ENCODE measurements at regions not wholly inside any gene's neighbourhood (a gene's known extent, or its start where the extent isn't known, plus 50 kb on each side); places are given as distances from the start of the nearest gene placed in this dataset.
"Not testable (repeated sequence)": the region's sequence is repeated elsewhere in the genome, so short reads cannot be mapped to it uniquely, and the experiment has no call there.

DNA sequence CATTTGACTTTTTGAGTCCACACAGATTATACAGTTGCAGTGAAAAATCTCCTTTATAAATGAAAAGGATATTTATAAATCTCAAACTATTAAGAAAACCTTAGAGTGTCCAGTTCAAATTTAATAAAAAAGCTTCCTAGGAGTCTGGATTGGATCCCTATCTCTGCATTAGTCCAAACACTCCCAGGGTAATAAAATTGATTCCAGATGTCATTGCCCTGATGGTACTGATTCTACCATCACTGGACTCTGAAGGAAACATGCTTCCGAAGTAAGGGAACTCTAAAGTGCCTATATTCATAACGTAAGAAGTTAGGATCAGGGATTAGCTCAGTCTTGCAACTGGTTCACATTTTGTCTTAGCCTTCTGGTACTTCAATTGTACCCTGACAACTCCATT lies 1325.1 kb upstream of the MAP3K7 start:
- DNase-seq (ENCODE audit: low spot score): no peak

DNA sequence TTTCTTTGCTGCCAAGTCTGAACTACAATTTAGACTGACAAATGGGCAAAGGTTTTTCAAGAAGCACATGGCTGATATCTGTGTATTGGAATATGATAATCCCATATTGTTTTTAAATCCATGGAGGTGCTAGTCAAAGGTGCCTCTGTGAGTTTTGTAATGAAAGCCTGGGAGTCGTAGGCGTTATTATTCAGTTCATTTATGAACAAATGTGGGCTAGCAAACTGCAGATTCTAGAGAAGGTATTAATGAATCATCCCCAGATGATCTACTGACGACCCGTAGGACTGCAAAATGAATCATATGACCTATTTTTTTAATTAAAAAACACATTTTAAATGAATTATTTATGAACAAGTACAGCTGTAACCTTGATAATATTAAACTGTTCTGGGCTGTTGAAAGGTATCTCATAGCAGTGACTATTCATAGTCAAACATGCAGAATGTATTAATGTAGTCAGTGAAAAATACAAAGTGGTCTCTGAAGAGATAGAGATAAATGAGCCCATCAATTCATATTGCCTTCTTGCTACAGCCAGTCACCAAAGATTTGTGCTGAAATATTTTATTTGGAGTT lies 1317.8 kb upstream of the MAP3K7 start:
- DNase-seq (ENCODE audit: low spot score): no peak

DNA sequence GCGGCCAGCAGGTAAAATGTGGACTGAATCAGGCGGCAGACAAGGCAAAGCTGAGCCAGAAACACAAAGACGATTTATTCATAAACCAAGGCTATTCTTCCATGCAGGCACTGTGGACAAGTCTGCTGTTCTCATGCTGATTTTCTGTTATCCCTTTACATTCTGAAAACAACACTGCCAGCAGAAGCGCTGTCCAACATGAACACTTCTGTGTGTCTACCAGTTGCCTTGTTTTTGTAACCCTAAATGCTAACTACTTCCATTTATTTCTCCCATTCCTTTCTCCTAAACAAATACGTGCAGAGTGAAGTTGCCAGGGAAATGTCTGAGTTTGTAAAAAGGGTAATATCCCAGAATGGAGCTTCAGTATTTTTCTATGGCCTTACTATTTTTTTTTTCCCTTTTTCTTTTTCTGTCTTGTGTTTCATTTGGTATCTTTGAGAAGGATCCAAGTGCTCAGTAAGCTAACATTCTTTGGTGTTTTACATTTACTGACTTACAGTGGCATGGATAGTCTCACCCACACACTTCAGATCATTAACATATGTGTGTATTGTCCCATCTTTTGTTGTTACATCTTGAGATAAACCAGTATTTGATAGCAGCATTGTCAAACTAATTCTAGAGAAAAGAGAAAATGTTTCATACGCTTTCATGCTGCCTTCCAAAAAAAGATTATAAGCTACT lies 1308.9 kb upstream of the MAP3K7 start:
- DNase-seq (ENCODE audit: low spot score): no peak

DNA sequence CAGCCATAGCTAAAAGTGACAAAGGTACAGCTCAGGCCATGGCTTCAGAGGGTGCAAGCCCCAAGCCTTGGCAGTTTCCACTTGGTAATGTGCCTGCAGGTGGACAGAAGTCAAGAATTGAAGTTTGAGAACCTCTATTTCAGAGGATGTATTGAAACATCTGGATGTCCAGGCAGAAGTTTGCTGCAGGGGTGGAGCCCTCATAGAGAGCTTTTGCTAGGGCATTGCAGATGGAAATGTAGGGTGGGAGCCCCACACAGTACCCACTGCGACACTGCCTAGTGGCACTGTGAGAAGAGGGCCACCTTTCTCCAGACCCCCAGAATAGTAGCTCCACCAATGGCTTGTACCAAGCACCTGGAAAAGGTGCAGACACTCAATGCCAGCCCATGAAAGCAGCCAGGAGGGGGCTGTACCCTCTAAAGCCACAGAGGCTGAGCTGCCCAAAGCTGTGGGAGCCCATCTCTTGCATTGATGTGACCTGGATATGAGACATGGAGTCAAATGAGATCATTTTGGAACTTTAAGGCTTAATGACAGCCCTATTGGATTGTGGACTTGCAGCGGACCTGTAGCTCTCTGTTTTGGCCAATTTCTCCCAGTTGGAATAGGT lies 1299.4 kb upstream of the MAP3K7 start:
- DNase-seq (ENCODE audit: low spot score): no peak

DNA sequence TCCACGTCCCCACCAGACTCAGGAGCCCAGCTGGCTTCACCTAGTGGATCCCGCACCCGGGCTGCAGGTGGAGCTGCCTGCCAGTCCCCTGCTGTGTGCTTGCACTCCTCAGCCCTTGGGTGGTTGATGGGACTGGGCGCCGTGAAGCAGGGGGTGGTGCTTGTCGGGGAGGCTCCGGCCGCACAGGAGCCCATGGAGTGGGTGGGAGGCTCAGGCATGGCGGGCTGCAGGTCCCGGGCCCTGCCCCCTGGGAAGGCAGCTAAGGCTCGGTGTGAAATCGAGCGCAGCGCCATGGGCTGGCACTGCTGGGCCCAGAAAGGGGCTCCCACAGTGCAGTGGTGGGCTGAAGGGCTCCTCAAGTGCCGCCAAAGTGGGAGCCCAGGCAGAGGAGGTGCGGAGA lies 1294.9 kb upstream of the MAP3K7 start:
- not testable (repeated sequence) for DNase-seq (ENCODE audit: low spot score)

DNA sequence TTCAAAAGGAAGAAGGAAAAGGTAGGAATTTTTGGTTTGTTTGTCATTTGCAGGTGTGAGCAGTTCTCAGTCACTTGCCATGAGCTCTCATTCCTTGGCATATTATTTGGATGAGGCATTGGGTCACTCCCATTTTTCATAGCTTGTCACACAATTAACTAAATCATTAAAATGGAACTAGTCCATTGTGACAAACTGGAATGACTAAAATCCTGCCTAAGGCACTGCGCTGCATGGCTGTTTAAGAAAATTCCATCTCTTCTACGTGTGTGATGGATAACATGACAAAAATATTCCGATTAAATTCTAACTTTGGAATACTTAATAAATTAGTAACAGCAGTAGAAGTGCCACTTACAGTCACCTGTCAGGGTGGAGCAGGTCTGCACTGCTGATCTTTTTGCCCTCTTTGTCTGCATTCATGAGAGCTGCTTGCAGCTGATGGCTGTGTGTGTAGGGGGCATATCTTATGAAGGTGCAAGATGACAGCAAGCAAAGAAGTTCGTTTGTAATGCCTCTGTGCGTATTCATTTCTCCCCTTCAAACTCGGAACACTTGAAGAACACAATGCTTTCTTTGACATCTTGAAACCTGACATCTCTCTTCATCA lies 1292.6 kb upstream of the MAP3K7 start:
- no peak for DNase-seq (ENCODE audit: low spot score)

DNA sequence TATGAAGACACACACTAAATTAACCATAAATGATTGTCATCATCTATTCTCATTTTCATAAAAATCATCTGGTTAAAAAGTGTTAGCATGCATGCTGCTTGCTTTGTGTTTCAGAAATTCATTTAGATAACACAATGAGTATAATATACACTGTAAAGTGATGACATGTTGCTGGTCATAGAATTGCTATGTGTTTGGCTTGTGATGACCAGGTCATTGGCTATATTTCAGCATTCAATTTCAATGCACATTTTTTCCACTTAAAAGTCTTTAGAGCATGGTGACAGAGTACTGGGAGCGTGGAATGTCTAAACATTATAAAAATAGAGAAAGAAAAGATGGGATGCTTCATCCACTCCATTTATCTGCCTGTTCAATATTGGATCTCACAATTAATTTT lies 1291.1 kb upstream of the MAP3K7 start:
- DNase-seq (ENCODE audit: low spot score): no peak

DNA sequence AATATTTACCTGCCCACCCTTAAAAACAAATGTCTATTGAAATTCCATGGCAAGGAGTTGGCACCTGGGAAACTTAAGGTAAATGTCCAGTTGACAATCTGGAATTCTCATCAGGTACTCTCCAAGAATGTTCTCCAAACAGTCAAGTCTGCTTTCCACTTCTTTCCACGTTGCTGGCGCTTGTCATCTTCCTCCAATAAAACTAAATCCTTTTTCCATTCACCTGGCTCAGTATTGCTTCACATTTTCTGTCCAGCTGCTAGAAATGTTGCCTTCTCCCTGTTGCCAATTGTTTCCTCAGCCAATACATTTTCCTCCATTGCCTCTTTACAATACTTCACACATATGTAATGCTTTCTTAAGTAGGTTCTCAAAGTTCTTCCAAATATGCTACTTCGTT lies 1288.1 kb upstream of the MAP3K7 start:
- DNase-seq (ENCODE audit: low spot score): no peak

DNA sequence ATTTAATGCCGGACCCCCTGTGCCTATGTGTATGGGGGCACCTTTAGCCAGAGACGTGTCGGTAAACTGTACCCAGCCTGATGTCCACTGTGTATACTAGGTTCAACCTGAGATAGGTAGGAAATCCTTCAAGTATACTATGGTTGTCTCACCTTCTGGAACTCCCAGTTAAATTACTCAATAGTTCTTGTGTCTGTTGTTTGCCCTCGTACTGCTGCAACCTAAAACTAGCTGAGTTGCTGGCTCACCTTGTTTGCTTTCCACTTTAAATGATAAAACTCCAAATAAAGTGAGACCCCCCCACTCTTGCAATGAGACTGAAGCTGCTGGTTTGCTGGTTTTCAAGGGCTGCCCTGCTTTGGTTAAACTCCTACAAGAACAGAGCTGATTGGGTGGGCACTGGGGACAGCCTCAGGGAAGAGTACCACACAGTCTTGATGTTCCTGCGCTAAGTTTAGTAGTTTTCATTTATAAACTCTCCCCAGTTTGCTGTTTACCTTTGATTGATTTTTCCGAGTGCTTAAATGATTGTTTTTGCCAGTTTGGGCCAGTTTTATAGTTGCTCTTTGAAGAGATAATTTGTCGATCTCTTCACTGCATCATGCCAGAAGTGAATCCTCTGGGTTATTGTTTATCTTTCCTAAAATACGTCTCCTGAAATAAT lies 1281.8 kb upstream of the MAP3K7 start:
- DNase-seq (ENCODE audit: low spot score): no peak

DNA sequence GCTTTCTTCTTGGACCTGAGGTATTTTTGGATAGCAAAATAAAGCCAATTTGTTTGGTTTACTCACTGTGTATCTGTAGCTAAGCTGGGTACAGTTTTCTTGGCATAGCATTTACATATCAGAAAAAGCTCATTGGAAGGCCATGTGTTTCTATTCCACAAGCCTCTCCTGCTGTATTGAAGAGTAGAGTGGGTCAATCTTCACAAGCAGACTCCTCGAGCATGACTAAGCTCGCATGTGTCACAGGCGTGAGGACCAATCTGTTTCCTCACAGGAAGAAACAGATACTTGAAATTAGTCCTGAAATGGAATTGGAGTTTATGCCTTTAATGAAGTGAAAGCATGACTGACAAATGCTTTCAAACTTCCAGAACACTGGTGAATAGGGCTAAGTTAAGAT lies 1279.0 kb upstream of the MAP3K7 start:
- DNase-seq (ENCODE audit: low spot score): no peak

DNA sequence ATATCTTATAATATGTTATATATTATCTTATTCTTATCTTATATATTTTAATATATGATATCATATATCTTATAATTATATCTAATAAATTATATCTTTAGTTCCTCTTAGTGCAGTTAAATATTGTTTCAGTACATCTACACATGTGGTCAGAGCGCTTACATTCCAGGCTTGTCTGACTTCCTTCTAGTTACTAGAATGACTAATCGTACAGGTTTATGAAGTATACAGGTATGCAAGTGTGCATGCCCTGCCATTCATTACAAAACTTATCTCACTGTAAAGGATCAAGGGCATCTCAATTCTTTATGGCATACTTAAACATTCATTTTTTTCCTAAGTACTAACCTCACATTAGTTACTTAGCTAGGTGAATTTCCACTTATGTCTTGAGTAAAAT lies 1278.0 kb upstream of the MAP3K7 start:
- no peak for DNase-seq (ENCODE audit: low spot score)

DNA sequence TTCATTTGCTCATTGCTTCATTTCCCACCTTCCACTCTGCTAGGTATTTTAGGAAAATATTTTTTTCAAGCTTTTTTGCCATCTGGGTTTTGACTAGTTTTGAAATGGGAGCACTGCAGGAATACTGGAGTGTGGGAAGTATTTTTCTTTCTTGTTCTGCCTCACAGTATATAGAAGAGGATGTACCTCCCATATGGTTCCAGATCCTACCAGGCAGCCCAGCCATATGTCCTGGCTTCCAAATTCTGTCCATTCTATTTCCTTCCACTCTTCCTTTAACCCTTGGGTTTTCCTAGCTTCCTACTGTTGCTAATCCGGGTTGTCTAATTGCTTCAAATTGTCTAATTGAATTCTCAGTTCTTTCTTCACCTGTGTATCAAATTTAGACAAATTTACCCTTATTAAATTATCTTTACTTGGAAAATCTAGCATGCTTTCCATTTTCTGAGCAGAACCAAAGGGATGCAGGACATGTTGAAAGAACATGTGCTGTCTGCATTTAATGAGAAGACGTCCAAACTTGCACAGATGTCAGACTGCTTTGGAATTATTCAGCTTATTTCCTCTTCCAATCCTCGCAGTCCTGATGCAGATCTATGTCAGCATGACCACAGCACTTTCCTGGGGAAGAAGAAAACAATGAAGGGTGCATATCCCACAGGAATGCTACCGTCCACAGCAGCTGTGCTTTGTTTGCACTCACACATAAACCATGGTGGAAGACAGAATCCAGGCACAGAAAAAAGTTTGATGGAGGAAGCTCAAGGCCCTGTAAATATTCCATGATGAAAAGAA lies 1273.9 kb upstream of the MAP3K7 start:
- DNase-seq (ENCODE audit: low spot score): no peak

DNA sequence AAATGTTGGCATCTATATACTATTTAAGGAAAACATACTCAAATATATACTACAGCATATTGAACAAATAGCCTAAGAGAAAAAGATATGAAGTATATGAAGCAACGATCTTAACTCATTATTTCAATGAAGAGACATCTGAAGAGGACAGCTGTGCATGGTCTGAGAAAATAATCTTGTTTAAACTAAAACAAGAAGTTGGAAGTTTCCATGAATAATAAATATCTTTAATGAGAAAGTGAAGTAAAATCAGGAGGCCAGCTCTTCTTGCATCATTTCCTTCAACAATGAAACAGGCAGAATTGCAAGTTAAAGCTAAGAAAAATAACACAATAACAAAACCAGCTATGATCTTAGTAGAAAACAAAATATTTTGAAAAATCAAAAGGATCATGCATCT lies 1265.4 kb upstream of the MAP3K7 start:
- no peak for DNase-seq (ENCODE audit: low spot score)

DNA sequence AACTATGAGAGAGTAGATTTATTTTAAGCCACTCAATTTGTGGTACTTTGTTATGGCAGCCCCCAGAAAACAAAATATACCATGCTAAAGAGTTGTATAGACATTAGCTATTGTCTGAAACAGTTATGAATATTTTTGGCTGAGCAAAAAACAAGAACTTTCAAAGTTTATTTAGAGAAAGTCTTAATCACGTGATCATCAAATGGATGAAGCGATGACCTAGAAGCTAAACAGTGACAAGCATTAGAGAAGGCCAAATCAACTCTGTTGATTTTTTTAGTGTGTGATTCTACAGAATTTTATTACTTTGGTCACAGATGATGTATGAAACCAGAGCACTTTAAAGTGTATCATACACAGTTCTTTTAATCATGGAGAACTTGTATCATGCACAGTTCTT lies 1247.9 kb upstream of the MAP3K7 start:
- DNase-seq (ENCODE audit: low spot score): no peak

DNA sequence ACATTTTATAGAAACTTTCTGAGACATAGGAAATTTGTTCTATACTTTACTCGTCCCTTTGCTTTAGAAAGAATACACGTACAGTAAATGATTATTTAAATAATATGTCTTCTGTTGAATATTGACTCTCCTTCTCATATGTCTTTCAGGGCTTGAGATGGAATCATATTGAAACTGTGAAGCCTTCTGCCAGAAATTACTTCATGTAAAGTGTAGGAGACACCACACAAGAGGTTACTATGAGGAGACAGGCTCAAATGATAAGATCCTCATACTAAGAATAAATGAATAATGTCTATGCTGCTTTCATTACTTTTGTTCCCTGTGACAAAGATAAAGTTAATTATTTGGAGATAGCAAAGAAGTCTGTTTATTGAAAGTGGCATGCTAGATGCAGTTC lies 1240.3 kb upstream of the MAP3K7 start:
- DNase-seq (ENCODE audit: low spot score): no peak

DNA sequence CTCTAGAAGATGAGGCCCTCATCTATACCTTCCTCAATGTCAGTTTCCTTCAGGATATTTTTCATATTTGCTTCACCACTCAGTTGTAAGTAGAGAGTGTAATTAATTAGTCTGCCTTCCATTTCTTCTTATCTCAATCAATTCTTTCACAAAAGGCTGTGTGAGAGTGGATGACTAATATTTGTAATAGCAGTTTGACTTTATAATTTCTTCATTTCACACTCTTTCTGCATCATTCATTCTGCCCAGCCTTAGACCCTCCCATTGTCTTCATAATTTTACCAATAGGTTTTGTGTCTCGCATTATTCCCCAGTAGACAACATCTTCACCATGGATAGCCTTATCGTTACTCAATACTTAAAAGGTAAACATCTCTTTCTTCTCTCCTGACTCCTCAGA lies 1239.3 kb upstream of the MAP3K7 start:
- DNase-seq (ENCODE audit: low spot score): no peak

DNA sequence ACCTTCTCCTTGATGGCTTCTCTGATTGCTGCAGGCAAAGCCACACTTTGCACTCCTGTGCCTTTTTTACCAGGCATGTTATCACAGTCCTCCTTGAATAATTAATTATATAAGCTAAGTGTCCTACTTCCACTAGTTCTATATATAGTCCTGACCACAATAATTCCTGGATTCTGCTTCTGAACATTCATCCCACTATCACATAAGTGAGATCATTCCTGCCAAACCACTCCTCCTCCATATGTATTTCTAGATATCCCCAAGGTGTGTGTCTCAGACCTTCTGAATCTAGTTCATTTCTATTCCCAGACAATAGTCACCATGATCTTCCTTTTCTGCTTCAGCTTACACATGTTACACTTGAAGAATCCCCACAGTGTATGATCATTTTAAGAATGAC lies 1237.5 kb upstream of the MAP3K7 start:
- no peak for DNase-seq (ENCODE audit: low spot score)

DNA sequence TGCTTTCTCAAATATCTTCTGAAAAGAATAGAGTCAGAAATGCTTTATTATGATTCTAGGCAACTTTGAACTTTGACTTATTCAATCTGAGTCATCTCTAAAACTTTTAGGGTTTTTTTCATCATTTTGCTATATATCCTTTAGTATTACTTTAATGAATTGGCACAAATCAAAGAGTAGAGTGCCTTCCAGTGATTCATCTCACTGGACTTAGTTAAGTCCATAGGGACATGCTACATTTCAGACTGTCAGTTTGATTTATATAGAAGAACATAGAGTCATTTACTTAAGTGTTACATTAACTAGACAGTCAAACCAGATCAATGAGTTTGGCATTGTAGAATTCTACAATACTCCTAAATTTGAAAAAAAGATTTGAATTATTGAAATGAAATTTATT lies 1235.7 kb upstream of the MAP3K7 start:
- no peak for DNase-seq (ENCODE audit: low spot score)

DNA sequence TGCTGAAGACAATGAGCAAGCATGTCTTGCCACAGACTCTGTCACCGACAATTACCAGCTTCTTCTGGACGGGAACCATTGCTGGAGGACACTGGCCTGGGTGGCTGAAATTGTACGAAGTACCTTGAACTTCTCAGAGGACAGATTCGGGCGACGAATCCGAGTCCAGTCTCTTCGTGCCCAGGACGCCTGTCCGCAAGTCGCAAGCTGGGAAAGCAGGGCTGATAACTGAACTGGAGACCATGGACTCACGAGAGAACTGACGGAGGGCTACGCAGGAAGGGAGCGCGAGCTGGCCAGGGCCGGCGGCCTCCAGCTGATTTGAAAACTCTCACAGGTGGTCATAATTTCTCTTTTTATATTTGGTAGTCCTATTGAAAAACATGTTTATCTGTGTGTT lies 1229.5 kb upstream of the MAP3K7 start:
- no peak for DNase-seq (ENCODE audit: low spot score)

DNA sequence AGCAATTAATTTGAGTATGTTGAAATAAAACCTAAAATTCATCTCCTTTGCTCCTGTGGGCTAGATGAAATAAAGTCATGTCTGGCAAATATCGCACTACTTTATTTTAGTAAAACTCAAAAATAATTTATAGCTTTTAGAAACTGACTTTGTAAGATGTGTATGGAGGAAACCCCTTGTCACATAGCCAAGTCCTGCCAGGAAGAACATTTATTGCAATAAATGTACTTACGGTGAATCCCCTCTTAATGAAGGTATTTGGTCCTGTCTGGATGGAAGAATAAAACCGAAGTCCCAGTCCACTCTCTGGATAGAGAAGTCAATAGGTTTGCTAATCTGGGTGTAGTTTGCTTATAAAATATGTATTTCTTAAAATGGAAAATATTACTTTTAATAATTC lies 1226.8 kb upstream of the MAP3K7 start:
- DNase-seq (ENCODE audit: low spot score): no peak

DNA sequence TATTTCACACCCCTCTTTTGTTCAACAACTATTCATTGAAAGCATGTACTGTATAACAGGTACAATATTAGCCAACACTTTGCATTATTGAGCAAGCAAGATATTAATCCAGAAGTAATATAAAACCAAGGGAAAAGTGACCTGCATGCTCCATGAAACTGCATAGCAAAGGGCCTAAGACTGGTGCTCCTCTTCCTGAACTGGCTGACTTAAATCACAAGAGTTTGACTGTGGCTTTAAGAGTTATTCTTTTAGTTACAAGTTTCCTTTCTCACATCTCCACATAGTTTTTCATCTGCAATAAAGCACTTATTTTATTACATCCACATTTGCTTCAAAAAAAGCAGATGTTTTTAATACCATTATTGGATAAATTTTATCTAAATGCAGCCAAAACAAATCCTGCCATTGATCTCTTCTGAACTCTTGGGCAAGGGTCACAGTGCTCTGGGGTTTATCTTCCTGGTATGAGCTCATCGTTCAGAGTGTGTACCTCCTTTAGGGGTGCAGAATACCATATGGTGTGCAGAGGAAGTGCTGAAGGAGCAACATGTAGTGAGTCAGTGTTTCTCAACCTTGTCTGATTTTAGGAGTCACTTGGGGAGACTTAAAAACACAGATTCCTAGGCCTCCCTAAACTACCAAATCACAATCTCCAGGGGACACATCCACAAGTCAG lies 1225.9 kb upstream of the MAP3K7 start:
- peak; percentile 32 for DNase-seq (ENCODE audit: low spot score)
